GM06990 (cell line): ENCODE measurements at regions not wholly inside any gene's neighbourhood (a gene's known extent, or its start where the extent isn't known, plus 50 kb on each side); places are given as distances from the start of the nearest gene placed in this dataset.

Experiments used
- DNase-seq: peaks from one replicate; pipeline ENCODE4 v3.0.0-alpha.2; 2011; ENCODE audit not compliant: insufficient read length; ENCODE audit errors: extremely low read depth
- H3K27me3 ChIP-seq: replicated peaks from 2 replicates; pipeline ENCODE4 v1.6.0; 2011; ENCODE audit warnings: low read length; ENCODE audit not compliant: control insufficient read depth, insufficient read depth
- H3K36me3 ChIP-seq: 2 replicates; pipeline ENCODE4 v1.5.1; 2011; ENCODE audit warnings: low read length; ENCODE audit not compliant: control insufficient read depth, insufficient read depth
- H3K4me3 ChIP-seq: replicated peaks from 2 replicates; pipeline ENCODE4 v1.5.1; 2011; ENCODE audit warnings: low read depth, mild to moderate bottlenecking, control low read depth, low read length
- TF ChIP-seq, protein P1 (sequence below): IDR thresholded peaks from 2 replicates; pipeline ENCODE4 v1.5.1; 2011; ENCODE audit warnings: low read length, control low read depth, mild to moderate bottlenecking, inconsistent platforms; ENCODE audit not compliant: insufficient read depth, poor library complexity, severe bottlenecking

DNA sequence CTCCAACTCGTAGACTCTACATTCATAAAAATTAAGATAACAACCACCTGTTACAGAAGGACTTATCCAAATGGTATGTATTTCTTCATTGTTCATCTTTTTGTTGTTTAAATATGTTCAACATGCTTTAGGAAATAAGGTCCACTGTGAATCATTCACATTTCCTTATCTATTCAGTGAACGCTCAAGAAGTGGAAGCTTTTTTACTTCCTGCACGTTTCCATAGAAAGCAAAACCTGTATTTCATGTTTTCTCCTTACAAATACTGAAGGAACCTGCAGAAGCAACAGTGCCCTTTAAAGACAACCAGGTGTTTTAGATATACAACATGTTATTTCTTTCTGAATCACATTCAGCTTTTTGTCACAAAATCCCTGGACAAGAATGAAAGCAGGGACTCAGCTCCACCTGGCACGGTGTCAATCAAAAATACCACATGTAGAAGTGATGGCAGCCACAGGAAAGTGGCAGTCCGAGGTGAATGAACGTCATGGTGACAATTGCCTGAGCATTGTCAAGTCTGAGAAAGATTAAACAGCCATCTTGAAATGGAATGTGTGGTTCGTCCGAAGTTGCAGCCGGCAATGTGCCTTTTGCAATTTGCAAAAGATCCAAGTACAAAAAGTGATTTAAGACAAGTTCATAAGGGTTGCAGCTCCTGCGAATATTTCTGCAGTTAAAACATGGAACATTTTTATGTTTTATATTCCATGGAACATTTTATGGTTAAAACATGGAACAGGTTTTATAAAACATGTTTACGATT is 66.7 kb upstream of the RIPOR2 start:
- TF ChIP-seq, protein P1, sequence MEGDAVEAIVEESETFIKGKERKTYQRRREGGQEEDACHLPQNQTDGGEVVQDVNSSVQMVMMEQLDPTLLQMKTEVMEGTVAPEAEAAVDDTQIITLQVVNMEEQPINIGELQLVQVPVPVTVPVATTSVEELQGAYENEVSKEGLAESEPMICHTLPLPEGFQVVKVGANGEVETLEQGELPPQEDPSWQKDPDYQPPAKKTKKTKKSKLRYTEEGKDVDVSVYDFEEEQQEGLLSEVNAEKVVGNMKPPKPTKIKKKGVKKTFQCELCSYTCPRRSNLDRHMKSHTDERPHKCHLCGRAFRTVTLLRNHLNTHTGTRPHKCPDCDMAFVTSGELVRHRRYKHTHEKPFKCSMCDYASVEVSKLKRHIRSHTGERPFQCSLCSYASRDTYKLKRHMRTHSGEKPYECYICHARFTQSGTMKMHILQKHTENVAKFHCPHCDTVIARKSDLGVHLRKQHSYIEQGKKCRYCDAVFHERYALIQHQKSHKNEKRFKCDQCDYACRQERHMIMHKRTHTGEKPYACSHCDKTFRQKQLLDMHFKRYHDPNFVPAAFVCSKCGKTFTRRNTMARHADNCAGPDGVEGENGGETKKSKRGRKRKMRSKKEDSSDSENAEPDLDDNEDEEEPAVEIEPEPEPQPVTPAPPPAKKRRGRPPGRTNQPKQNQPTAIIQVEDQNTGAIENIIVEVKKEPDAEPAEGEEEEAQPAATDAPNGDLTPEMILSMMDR, result no peak
- no peaks in the 10 kb centered on the region for H3K36me3 ChIP-seq
- H3K27me3 ChIP-seq, result no peaks in the 10 kb centered on the region
- no peak overlapping the region for H3K4me3 ChIP-seq
- no peak for DNase-seq

- H3K4me3 ChIP-seq, result no peak overlapping the region
These were observed 68.6 kb upstream of the RIPOR2 start for GRCh38 chr6:25004357-25004756.

DNA sequence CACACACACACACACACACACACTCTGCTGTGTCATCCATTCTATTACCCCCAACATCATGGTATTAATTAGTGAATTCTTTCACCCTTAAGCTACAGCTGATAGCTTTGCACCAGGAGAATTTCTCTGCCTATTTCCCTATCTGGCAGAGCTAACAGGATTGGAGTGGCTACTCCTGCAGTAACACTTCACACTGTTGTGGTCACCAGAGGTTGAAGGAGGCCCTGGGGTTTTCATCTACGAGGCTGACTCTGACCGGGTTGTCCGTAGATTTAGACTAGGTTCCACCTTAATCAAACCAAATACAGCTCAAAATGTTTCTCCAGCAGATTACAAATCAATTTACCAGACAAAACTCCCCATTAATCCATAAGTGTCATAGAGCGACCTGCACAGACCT is 69.2 kb upstream of the RIPOR2 start:
- DNase-seq, result no peak
- TF ChIP-seq, protein P1, result no peak
- no peaks in the 10 kb centered on the region for H3K27me3 ChIP-seq

More at GRCh38 chr6:25004357-25004756, 68.6 kb upstream of the RIPOR2 start:
- DNase-seq, result no peak
- Histone ChIP-seq H3K36me3 (no peaks in the 10 kb centered on the region), H3K27me3 (no peaks in the 10 kb centered on the region)
- TF ChIP-seq, protein P1, result no peak

DNA sequence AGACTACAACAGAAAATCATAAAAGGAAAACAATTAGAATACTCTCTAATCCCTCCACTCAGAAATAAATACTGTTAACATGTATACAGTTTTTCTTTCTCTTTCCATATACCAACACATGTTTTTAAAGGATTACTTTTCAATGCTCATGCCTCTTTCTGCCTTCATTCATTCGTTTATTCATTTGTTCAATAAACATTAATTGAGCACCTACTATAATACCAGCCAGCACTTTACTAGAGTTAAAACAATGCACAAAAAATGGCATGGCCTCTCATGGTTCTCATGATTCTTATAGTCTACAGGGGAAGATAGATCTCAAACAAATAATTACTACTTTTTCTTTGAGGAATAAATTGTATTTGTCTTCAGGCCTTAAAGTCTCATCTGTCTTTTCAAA is 70.3 kb upstream of the RIPOR2 start:
- TF ChIP-seq, protein P1, result no peak
- no peak overlapping the region for H3K4me3 ChIP-seq
- H3K36me3 ChIP-seq, result no peaks in the 10 kb centered on the region
- DNase-seq, result no peak
- H3K27me3 ChIP-seq, result no peaks in the 10 kb centered on the region

More for the DNA sequence above, 69.2 kb upstream of the RIPOR2 start:
- H3K36me3 ChIP-seq, result no peaks in the 10 kb centered on the region
- H3K4me3 ChIP-seq, result no peak overlapping the region

GRCh38 chr6:25006565-25007001 is 70.8 kb upstream of the RIPOR2 start:
- TF ChIP-seq, protein P1, result no peak

More at GRCh38 chr6:25006565-25007001, 70.8 kb upstream of the RIPOR2 start:
- Histone ChIP-seq H3K36me3 (no peaks in the 10 kb centered on the region), H3K27me3 (no peaks in the 10 kb centered on the region), H3K4me3 (no peak overlapping the region)
- DNase-seq, result peak; percentile 26
